ENCODE measurements at regions not wholly inside any gene's neighbourhood (a gene's known extent, or its start where the extent isn't known, plus 50 kb on each side); places are given as distances from the start of the nearest gene placed in this dataset.

- peak; percentile 85 for DNase-seq
These were observed 379.4 kb downstream of the KLF12 start for GRCh38 chr13:73754727-73755292.

- DNase-seq, result no peak
These were observed 380.0 kb downstream of the KLF12 start for GRCh38 chr13:73754241-73754640.

- no peak for DNase-seq
These were observed 382.9 kb downstream of the KLF12 start for GRCh38 chr13:73751290-73751689.

GRCh38 chr13:73748404-73748803 is 385.8 kb downstream of the KLF12 start:
- DNase-seq, result no peak

GRCh38 chr13:73745190-73745589 is 389.0 kb downstream of the KLF12 start:
- DNase-seq, result no peak

- no peak for DNase-seq
These were observed 391.2 kb downstream of the KLF12 start for GRCh38 chr13:73742982-73743381.

- no peak for DNase-seq
These were observed 392.5 kb downstream of the KLF12 start for GRCh38 chr13:73741742-73742141.

GRCh38 chr13:73741111-73741510 is 393.1 kb downstream of the KLF12 start:
- DNase-seq, result no peak

- peak; percentile 48 for DNase-seq
These were observed 393.5 kb downstream of the KLF12 start for GRCh38 chr13:73740666-73741065.

- no peak for DNase-seq
These were observed 394.8 kb downstream of the KLF12 start for GRCh38 chr13:73739394-73739793.

GRCh38 chr13:73738626-73739025 is 395.6 kb downstream of the KLF12 start:
- DNase-seq, result no peak

- DNase-seq, result no peak
These were observed 397.0 kb downstream of the KLF12 start for GRCh38 chr13:73737214-73737613.

- DNase-seq, result no peak
These were observed 400.5 kb downstream of the KLF12 start for GRCh38 chr13:73733706-73734105.

GRCh38 chr13:73732350-73732749 is 401.9 kb downstream of the KLF12 start:
- DNase-seq, result no peak

- no peak for DNase-seq
These were observed 402.6 kb downstream of the KLF12 start for GRCh38 chr13:73731564-73731963.

GRCh38 chr13:73730014-73730413 is 404.2 kb downstream of the KLF12 start:
- no peak for DNase-seq

- DNase-seq, result no peak
These were observed 405.2 kb downstream of the KLF12 start for GRCh38 chr13:73729046-73729445.

- peak; percentile 9 for DNase-seq
These were observed 412.1 kb downstream of the KLF12 start for GRCh38 chr13:73722120-73722519.

- no peak for DNase-seq
These were observed 412.6 kb downstream of the KLF12 start for GRCh38 chr13:73721571-73721970.

- no peak for DNase-seq
These were observed 413.9 kb downstream of the KLF12 start for GRCh38 chr13:73720216-73720840.

- DNase-seq, result no peak
These were observed 416.0 kb downstream of the KLF12 start for GRCh38 chr13:73718246-73718645.

- no peak for DNase-seq
These were observed 416.6 kb downstream of the KLF12 start for GRCh38 chr13:73717632-73718031.

GRCh38 chr13:73715911-73716510 is 418.2 kb downstream of the KLF12 start:
- DNase-seq, result no peak

Data from muscle of arm (tissue), 1 donor.